ENCODE measurements at regions not wholly inside any gene's neighbourhood (a gene's known extent, or its start where the extent isn't known, plus 50 kb on each side); places are given as distances from the start of the nearest gene placed in this dataset.

DNA sequence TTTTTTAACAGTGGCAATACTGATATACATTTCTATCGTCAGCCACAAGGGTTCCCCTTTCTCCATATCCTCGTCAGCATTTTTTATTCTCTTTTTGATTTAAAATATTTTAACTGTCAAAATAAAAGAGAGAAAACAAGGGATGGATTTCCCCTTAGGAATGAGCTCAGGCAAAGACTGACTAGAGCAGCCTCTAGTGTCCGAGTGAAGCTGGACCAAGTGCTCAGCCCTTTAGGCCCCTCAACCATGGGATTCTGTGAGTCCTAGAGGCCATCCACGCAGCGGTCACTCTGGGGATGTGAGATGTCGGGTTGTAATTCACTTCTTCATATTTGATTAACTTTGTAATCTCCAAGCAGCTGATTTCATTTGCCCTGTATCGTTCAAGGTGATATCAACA is 137.4 kb upstream of the RNF32 start:
- TF ChIP-seq YY1 (IDR thresholded peaks at IDR 0.05; ENCODE audit: insufficient read depth, insufficient read length) (no peak), ZNF274 (IDR thresholded peaks at IDR 0.05; ENCODE audit: low read depth, low read length) (no peak), SUZ12 (IDR thresholded peaks at IDR 0.05; ENCODE audit: extremely low read depth, insufficient read depth, insufficient read length) (no peak)
